ELF-1 (cell line): ENCODE measurements at regions not wholly inside any gene's neighbourhood (a gene's known extent, or its start where the extent isn't known, plus 50 kb on each side); places are given as distances from the start of the nearest gene placed in this dataset.

Experiments
- DNase-seq: peaks from one replicate; pipeline ENCODE4 v3.0.0-alpha.2; 2016; ENCODE audit warnings: low read depth, low spot score

GRCh38 chr17:51548125-51548524 is 287.8 kb downstream of the UTP18 start:
- DNase-seq, result no peak

- no peak for DNase-seq
These were observed 294.8 kb downstream of the UTP18 start for GRCh38 chr17:51555153-51555552.

GRCh38 chr17:51559778-51560177 is 299.4 kb downstream of the UTP18 start:
- DNase-seq, result no peak

DNA sequence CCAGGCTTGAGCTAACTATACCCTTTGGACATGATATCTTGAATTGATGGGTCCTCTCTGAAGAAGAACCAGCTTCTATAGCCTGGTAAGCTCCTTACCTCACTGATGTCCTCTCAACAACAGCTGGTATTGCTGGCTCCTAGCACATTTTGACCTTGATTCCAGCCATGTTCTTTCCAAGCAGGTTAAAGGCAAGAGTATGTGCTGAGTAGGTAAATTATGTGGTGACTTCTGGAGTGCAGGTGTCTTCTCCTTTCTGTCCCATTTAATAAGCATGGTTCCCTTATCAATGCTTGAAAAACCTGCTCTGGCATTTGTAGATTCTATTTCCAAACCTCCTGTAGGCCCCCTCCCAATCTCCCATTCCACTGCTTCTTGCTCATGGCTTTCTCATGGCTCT is 300.1 kb downstream of the UTP18 start:
- DNase-seq, result no peak

DNA sequence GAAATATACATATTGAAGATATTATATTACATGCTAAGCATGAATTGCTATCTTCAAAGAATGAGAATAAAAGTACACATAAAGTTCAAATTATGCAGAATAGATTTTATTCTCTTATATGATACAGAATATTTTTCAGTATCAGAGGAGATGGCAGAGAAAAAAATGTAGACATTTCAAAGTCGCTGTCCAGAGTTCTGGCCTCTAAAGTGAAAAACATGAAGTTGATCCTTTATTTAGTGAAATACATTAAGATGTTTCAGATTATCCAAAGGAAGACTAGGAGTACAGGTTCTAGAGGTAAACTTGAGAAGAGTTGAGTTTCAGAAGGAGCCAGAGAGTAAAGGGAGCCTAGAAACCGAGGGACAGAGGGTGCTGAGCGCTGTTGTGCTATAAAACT is 303.6 kb downstream of the UTP18 start:
- DNase-seq, result no peak

DNA sequence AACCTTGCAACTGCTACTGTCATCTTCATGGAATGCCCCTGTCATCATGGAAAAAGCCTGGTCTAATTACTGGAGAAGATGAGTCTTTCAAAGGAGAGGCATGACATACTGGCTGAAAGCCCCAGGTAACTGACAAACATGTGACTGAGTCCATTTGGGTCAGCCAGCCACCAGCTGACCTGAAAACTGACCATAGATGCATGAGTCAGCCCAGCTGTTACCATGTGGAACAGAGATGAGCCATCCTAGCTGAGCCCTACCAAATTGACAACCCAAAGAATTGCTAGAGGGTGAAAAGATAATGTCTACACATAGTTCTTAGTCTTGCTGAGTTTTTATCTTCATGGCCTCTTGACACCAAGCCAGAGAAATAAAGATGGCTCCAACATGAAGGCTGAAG is 311.8 kb downstream of the UTP18 start:
- DNase-seq, result no peak
